CD14-positive monocyte (primary cell): ENCODE measurements at regions not wholly inside any gene's neighbourhood (a gene's known extent, or its start where the extent isn't known, plus 50 kb on each side); places are given as distances from the start of the nearest gene placed in this dataset.

ENCODE experiments used
- DNase-seq, 3 donors: peaks; one replicate each; pipeline ENCODE4 v3.0.0-alpha.2; 2011 to 2022
- H2AFZ ChIP-seq: 2 replicates; pipeline ENCODE4 v1.6.0; 2012; ENCODE audit warnings: mild to moderate bottlenecking, low read depth, low read length, inconsistent platforms; ENCODE audit not compliant: insufficient read depth, poor library complexity, severe bottlenecking
- H3K27ac ChIP-seq, 2 donors: 1 replicate in 1 of 2; 2 replicates in 1 of 2; pipeline ENCODE4 v1.5.1; 2012 to 2013; ENCODE audit warnings: low read length in 2 of 2, control low read depth in 1 of 2, inconsistent platforms in 1 of 2, low read depth in 1 of 2, mild to moderate bottlenecking in 1 of 2
- H3K27me3 ChIP-seq, 2 donors: one replicate each; pipeline versions ENCODE4 v1.6.0 to v1.6.1; 2011 to 2013; ENCODE audit warnings: low read length in 2 of 2; ENCODE audit not compliant: control insufficient read depth in 2 of 2, insufficient read depth in 2 of 2
- H3K36me3 ChIP-seq, 2 donors: replicated peaks in 1 of 2; 1 replicate in 1 of 2; 2 replicates in 1 of 2; pipeline versions ENCODE4 v1.5.1 to v1.6.1; 2012 to 2013; ENCODE audit warnings: low read length in 2 of 2, control low read depth in 1 of 2, inconsistent platforms in 1 of 2, mild to moderate bottlenecking in 1 of 2; ENCODE audit not compliant: insufficient read depth in 2 of 2, control insufficient read depth in 1 of 2
- H3K4me1 ChIP-seq, 2 donors: 1 replicate in 1 of 2; 2 replicates in 1 of 2; pipeline versions ENCODE4 v1.5.1 to v1.6.1; 2012 to 2013; ENCODE audit warnings: low read length in 2 of 2, control low read depth in 1 of 2, inconsistent platforms in 1 of 2, mild to moderate bottlenecking in 1 of 2, moderate library complexity in 1 of 2; ENCODE audit not compliant: insufficient read depth in 2 of 2, control insufficient read depth in 1 of 2
- H3K4me2 ChIP-seq: replicated peaks from 2 replicates; pipeline ENCODE3; 2012; ENCODE audit warnings: low read length, moderate library complexity, mild to moderate bottlenecking; ENCODE audit not compliant: poor library complexity, severe bottlenecking; ENCODE audit errors: extremely low read depth
- H3K4me3 ChIP-seq, 3 experiments: fragments of 200-600 bp in 1 of 3; sonication (generic) in 1 of 3; replicated peaks in 1 of 3; 1 replicate in 2 of 3; 2 replicates in 1 of 3; pipeline ENCODE4 v1.5.1; 2011 to 2013; ENCODE audit warnings: low read length in 3 of 3, mild to moderate bottlenecking in 3 of 3, control low read depth in 2 of 3, low read depth in 2 of 3, inconsistent platforms in 1 of 3, moderate library complexity in 1 of 3
- H3K79me2 ChIP-seq: 2 replicates; pipeline ENCODE4 v1.6.0; 2012; ENCODE audit warnings: mild to moderate bottlenecking, control low read depth, inconsistent platforms, low read length, moderate library complexity; ENCODE audit not compliant: insufficient read depth
- H3K9ac ChIP-seq: 2 replicates; pipeline ENCODE4 v1.6.0; 2017; ENCODE audit warnings: low read length, mild to moderate bottlenecking; ENCODE audit not compliant: insufficient read depth, poor library complexity, severe bottlenecking
- H3K9me3 ChIP-seq, 2 donors: replicated peaks in 1 of 2; 1 replicate in 1 of 2; 2 replicates in 1 of 2; pipeline versions ENCODE4 v1.5.1 to v1.6.1; 2012 to 2013; ENCODE audit warnings: low read length in 2 of 2, control low read depth in 1 of 2; ENCODE audit not compliant: control insufficient read depth in 1 of 2, insufficient read depth in 1 of 2
- H4K20me1 ChIP-seq: 2 replicates; pipeline ENCODE4 v1.6.0; 2012; ENCODE audit warnings: mild to moderate bottlenecking, low read length, control low read depth, moderate library complexity; ENCODE audit not compliant: insufficient read depth
- H3K27ac Mint-ChIP-seq, 7 donors: one replicate each; pipeline ENCODE4 v1.8.0; 2020; ENCODE audit warnings: mild to moderate bottlenecking in 7 of 7, mixed read lengths in 7 of 7, moderate library complexity in 6 of 7, inconsistent platforms in 2 of 7
- H3K27me3 Mint-ChIP-seq, 3 donors: one replicate each; pipeline ENCODE4 v1.8.0; 2021 to 2022; ENCODE audit warnings: low read depth in 3 of 3, mild to moderate bottlenecking in 3 of 3, mixed read lengths in 3 of 3, moderate library complexity in 3 of 3, inconsistent platforms in 1 of 3
- H3K36me3 Mint-ChIP-seq, 2 donors: one replicate each; pipeline ENCODE4 v1.8.0; 2020; ENCODE audit warnings: mixed read lengths in 2 of 2, inconsistent platforms in 1 of 2, mild to moderate bottlenecking in 1 of 2
- H3K4me1 Mint-ChIP-seq: one replicate; pipeline ENCODE4 v1.8.0; 2020; ENCODE audit warnings: mild to moderate bottlenecking, mixed read lengths
- H3K4me3 Mint-ChIP-seq, 2 donors: one replicate each; pipeline ENCODE4 v1.8.0; 2020; ENCODE audit warnings: mild to moderate bottlenecking in 2 of 2, mixed read lengths in 2 of 2, moderate library complexity in 1 of 2
- H3K9me3 Mint-ChIP-seq, 7 donors: one replicate each; pipeline ENCODE4 v1.8.0; 2020 to 2022; ENCODE audit warnings: mixed read lengths in 7 of 7, mild to moderate bottlenecking in 6 of 7, moderate library complexity in 6 of 7, inconsistent platforms in 2 of 7
- CTCF ChIP-seq: fragments of 200-600 bp; IDR thresholded peaks from one replicate; pipeline ENCODE4 v1.8.0; 2022; ENCODE audit warnings: antibody characterized with exemption, mild to moderate bottlenecking
- WGBS: methylation state at CpG from one replicate; pipeline ENCODE4 v1.1.5; 2013; ENCODE audit warnings: missing lambda C conversion rate; ENCODE audit not compliant: insufficient coverage; 5-methylcytosine and 5-hydroxymethylcytosine counted together
- intact Hi-C, 2 donors: fragments of 100-400 bp; cut with micrococcal nuclease; formaldehyde crosslinking; loops; one replicate each; pipeline versions ENCODE4 v1.15.0 to v1.15.1; 2023

DNA sequence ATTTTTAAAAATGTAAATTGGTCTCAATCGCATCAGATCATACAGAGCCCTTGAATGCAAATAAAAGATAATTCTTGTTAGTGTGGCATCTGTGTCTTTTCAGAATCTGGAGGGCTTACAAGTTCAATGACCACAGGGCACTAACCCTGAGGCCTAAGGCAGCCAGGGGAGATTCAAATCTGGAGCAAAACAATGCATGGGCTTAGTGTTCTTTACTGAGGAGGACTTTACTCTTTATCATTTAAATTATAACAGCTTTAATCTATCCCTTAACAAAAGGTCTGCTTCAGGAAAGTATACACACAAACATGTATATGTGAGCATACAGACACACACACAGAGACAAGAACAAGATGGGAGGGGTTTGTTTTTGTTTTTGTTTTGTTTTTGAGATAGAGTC, 51.0 kb upstream of the NSUN7 start:
- intact Hi-C loops = no loop called here
- no peak for TF ChIP-seq CTCF

GRCh38 chr4:40699648-40700047, 50.1 kb upstream of the NSUN7 start:
- no peak for DNase-seq
- intact Hi-C loops = no loop called here

More for the DNA sequence above, 51.0 kb upstream of the NSUN7 start:
- Mint-ChIP-seq H3K4me3 (no peak overlapping the region), H3K27ac (no peak overlapping the region), H3K4me1 (peaks cover 16% of the 10 kb centered on the region), H3K36me3 (no peaks in the 10 kb centered on the region), H3K9me3 (no peaks in the 10 kb centered on the region), H3K27me3 (peaks cover 0 to under 1% (median 0%) of the 10 kb centered on the region in 3 donors)
- H3K27ac ChIP-seq = no peak overlapping the region
- H3K4me2 ChIP-seq = no peak overlapping the region
- no peak overlapping the region for H3K4me3 ChIP-seq
- H3K9ac ChIP-seq = no peak overlapping the region
- no peaks in the 10 kb centered on the region for H3K79me2 ChIP-seq
- WGBS = 100% methylated on average over 1 of the region's 1 CpG
- no peak overlapping the region for H2AFZ ChIP-seq
- peaks cover 10 to 15% of the 10 kb centered on the region in 2 donors for H3K4me1 ChIP-seq
- no peak for DNase-seq
- H3K36me3 ChIP-seq = no peaks in the 10 kb centered on the region
- H3K27me3 ChIP-seq = no peaks in the 10 kb centered on the region
- no peaks in the 10 kb centered on the region for H4K20me1 ChIP-seq
- no peaks in the 10 kb centered on the region for H3K9me3 ChIP-seq

More at GRCh38 chr4:40699648-40700047, 50.1 kb upstream of the NSUN7 start:
- no peak overlapping the region for H3K4me3 Mint-ChIP-seq
- peaks cover 17% of the 10 kb centered on the region for H3K4me1 Mint-ChIP-seq
- H3K27me3 Mint-ChIP-seq = no peaks in the 10 kb centered on the region
- no peak for TF ChIP-seq CTCF
- no peak overlapping the region for H3K27ac ChIP-seq
- no peak overlapping the region for H2AFZ ChIP-seq
- no peaks in the 10 kb centered on the region for H3K9me3 Mint-ChIP-seq
- no peaks in the 10 kb centered on the region for H3K9me3 ChIP-seq
- H3K27me3 ChIP-seq = no peaks in the 10 kb centered on the region
- H3K79me2 ChIP-seq = no peaks in the 10 kb centered on the region
- H3K4me1 ChIP-seq = peaks cover 10 to 20% of the 10 kb centered on the region in 2 donors
- no peak overlapping the region for H3K4me2 ChIP-seq
- no peaks in the 10 kb centered on the region for H3K36me3 ChIP-seq
- H3K4me3 ChIP-seq = no peak overlapping the region
- WGBS = 100% methylated on average over 1 of the region's 5 CpGs
- no peaks in the 10 kb centered on the region for H3K36me3 Mint-ChIP-seq
- no peaks in the 10 kb centered on the region for H4K20me1 ChIP-seq
- no peak overlapping the region for H3K27ac Mint-ChIP-seq
- H3K9ac ChIP-seq = no peak overlapping the region
